ENCODE measurements at regions not wholly inside any gene's neighbourhood (a gene's known extent, or its start where the extent isn't known, plus 50 kb on each side); places are given as distances from the start of the nearest gene placed in this dataset.

DNA sequence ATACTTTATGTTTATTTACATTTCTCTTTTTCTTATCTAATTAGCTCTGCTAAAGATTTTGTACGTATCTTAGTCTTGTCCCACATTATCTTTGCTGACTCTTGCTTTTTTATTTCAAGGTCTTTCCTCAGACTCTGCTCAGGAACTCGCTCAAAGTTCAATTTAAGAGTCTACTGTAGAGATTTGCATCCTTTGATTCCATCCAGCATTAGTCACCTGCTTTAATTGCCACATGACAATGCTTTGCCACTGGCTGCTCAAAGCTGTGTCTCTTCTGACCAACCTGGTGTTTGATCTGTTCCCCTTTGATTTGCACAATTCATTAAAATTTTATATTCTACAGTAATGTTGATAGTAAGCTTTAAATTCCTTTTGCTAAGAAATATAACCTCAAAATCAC, 157.9 kb upstream of the FREM2 start:
- no peak for DNase-seq (ENCODE audit: low read depth)
- TF ChIP-seq, protein P1, sequence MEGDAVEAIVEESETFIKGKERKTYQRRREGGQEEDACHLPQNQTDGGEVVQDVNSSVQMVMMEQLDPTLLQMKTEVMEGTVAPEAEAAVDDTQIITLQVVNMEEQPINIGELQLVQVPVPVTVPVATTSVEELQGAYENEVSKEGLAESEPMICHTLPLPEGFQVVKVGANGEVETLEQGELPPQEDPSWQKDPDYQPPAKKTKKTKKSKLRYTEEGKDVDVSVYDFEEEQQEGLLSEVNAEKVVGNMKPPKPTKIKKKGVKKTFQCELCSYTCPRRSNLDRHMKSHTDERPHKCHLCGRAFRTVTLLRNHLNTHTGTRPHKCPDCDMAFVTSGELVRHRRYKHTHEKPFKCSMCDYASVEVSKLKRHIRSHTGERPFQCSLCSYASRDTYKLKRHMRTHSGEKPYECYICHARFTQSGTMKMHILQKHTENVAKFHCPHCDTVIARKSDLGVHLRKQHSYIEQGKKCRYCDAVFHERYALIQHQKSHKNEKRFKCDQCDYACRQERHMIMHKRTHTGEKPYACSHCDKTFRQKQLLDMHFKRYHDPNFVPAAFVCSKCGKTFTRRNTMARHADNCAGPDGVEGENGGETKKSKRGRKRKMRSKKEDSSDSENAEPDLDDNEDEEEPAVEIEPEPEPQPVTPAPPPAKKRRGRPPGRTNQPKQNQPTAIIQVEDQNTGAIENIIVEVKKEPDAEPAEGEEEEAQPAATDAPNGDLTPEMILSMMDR (IDR thresholded peaks at IDR 0.05; ENCODE audit: insufficient read depth, low read depth, low read length) = no peak
- POLR2A ChIA-PET = no interaction called here

DNA sequence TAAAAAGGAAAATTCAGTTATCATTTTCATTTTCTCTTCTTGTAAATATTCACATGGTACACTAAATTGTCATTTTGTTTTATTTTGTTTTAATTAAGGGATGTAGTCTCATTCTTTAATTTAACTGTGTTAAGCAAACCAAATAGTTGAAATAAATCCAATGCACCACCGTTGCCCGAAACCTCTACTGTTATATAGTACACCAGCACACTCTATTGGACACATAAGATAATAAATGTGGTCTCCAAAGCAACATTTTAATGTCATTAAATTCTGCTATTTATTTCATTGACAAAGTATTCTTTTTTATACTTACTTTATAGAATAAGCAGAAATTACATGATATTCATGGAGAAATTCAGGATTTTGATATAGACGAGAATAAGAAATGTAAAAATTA, 156.4 kb upstream of the FREM2 start:
- CTCF ChIA-PET = interaction anchor here (0.5 kb wide), 1 partner anchor 1453 kb away, joined by 3 read pairs; no protein-coding TSS in a partner anchor

More for the DNA sequence above, 157.9 kb upstream of the FREM2 start:
- CTCF ChIA-PET = interaction anchor here (0.8 to 1.3 kb wide), 4 partner anchors 8 to 1456 kb away, joined by 3 read pairs; no protein-coding TSS in a partner anchor
- H3K36me3 ChIP-seq (ENCODE audit: control insufficient read depth, insufficient read depth, low read length) = no peaks in the 10 kb centered on the region
- H3K4me3 ChIP-seq (ENCODE audit: low read depth, low read length) = no peak overlapping the region
- H3K27me3 ChIP-seq (ENCODE audit: control insufficient read depth, insufficient read depth, low read length) = no peaks in the 10 kb centered on the region

DNA sequence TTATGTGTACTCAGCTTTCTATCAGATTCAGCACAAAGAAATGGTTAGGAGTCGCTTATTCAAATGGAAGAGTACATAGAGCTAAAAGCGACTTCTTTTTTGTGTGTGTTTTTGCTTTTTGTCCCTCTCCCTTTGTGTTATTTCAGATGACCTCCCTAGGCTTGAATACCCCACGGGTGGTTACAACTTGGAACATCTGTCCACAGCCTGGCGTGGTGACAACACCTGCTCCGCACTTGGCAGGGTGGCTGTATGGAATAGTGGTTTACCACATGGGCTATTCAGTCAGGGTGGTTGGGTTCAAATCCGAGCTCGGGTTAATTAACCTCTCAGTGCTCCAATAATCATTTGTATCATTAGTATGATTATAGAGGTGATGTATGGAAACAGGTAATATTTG, 151.6 kb upstream of the FREM2 start:
- Histone ChIP-seq H3K27me3 (ENCODE audit: control insufficient read depth, insufficient read depth, low read length) (no peaks in the 10 kb centered on the region; the same call in 1 of the 2 replicates), H3K4me3 (ENCODE audit: low read depth, low read length) (no peak overlapping the region), H3K36me3 (ENCODE audit: control insufficient read depth, insufficient read depth, low read length) (no peaks in the 10 kb centered on the region)
- no peak for DNase-seq (ENCODE audit: low read depth)
- POLR2A ChIA-PET = no interaction called here
- TF ChIP-seq, protein P1 (IDR thresholded peaks at IDR 0.05; ENCODE audit: insufficient read depth, low read depth, low read length) = no peak
- CTCF ChIA-PET = no interaction called here

More for the DNA sequence above, 156.4 kb upstream of the FREM2 start:
- DNase-seq (ENCODE audit: low read depth) = peak; percentile 4
- no peak overlapping the region for H3K4me3 ChIP-seq (ENCODE audit: low read depth, low read length)
- no peaks in the 10 kb centered on the region for H3K36me3 ChIP-seq (ENCODE audit: control insufficient read depth, insufficient read depth, low read length)
- POLR2A ChIA-PET = no interaction called here
- TF ChIP-seq, protein P1 (IDR thresholded peaks at IDR 0.05; ENCODE audit: insufficient read depth, low read depth, low read length) = peak; percentile 43
- H3K27me3 ChIP-seq (ENCODE audit: control insufficient read depth, insufficient read depth, low read length) = no peaks in the 10 kb centered on the region

DNA sequence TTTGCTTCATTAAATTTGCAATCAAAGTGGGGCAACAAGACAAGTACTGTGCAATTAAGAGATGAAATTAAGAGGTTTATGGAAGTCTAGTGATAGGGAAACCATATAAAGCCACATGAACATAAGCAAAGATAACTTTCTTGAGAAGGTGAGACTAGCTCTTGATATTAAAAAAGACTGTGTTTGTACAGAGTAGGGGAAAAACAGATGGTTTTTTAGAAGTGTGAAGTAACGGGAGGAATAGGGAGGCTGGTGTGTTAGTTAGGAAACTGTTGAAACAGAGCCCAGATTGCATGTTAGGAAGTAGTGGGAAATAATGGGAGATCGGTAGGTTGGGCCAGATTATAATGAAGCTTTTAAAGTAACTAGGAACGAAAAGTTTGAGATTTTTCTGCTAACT, 149.8 kb upstream of the FREM2 start:
- TF ChIP-seq, protein P1 (IDR thresholded peaks at IDR 0.05; ENCODE audit: insufficient read depth, low read depth, low read length) = no peak
- Histone ChIP-seq H3K27me3 (ENCODE audit: control insufficient read depth, insufficient read depth, low read length) (no peaks in the 10 kb centered on the region; the same call in 1 of the 2 replicates), H3K4me3 (ENCODE audit: low read depth, low read length) (no peak overlapping the region), H3K36me3 (ENCODE audit: control insufficient read depth, insufficient read depth, low read length) (no peaks in the 10 kb centered on the region)
- POLR2A ChIA-PET = no interaction called here
- DNase-seq (ENCODE audit: low read depth) = no peak
- CTCF ChIA-PET = interaction anchor here (1.1 kb wide), 1 partner anchor 8 kb away, joined by 3 read pairs; no protein-coding TSS in a partner anchor

DNA sequence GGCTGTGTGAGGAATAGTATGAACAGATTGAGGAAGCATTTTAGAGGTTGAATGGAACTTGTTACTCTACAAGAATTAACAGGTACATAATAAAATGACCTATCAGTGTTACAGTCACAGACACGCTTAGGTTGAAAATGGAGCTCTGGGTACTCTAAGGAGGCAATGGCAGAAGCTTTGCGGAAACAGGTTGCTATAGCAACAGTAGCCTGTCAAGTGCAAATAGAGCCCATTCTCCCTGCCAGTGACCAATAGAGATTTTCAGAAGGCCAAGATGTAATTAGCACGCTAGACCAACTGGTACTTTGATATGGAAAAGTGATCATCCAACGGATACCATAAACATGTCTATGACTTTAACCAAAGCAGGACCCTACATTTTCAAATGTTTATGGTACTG, 148.5 kb upstream of the FREM2 start:
- TF ChIP-seq, protein P1 (IDR thresholded peaks at IDR 0.05; ENCODE audit: insufficient read depth, low read depth, low read length) = no peak
- no peak for DNase-seq (ENCODE audit: low read depth)
- ChIA-PET CTCF (no interaction called here), POLR2A (no interaction called here)
- Histone ChIP-seq H3K27me3 (ENCODE audit: control insufficient read depth, insufficient read depth, low read length) (no peaks in the 10 kb centered on the region; the same call in 1 of the 2 replicates), H3K4me3 (ENCODE audit: low read depth, low read length) (no peak overlapping the region), H3K36me3 (ENCODE audit: control insufficient read depth, insufficient read depth, low read length) (no peaks in the 10 kb centered on the region)

Data from BJ (cell line).